Peyer's patch (tissue), 4 donors: ENCODE measurements at regions not wholly inside any gene's neighbourhood (a gene's known extent, or its start where the extent isn't known, plus 50 kb on each side); places are given as distances from the start of the nearest gene placed in this dataset.

Experiments used
- DNase-seq, 3 donors: peaks; one replicate each; pipeline ENCODE4 v3.0.0-alpha.2; 2017 to 2019
- H3K27ac ChIP-seq, 4 donors: fragments of 200-600 bp; sonication (generic); one replicate each; pipeline ENCODE4 v1.5.1; 2016 to 2019
- H3K27me3 ChIP-seq, 2 donors: fragments of 200-600 bp; sonication (generic); one replicate each; pipeline ENCODE4 v1.5.1; 2019
- H3K36me3 ChIP-seq, 3 donors: fragments of 200-600 bp; sonication (generic); one replicate each; pipeline ENCODE4 v1.5.1; 2016 to 2019
- H3K4me1 ChIP-seq, 4 donors: fragments of 200-600 bp; sonication (generic); one replicate each; pipeline ENCODE4 v1.5.1; 2016 to 2019
- H3K4me3 ChIP-seq, 4 donors: fragments of 200-600 bp; sonication (generic); 1 replicate in 3 of 4; 2 replicates in 1 of 4; pipeline ENCODE4 v1.5.1; 2016 to 2019; ENCODE audit warnings: mild to moderate bottlenecking in 1 of 4
- H3K9me3 ChIP-seq, 4 donors: fragments of 200-600 bp; sonication (generic); one replicate each; pipeline ENCODE4 v1.5.1; 2016 to 2019; ENCODE audit warnings: mild to moderate bottlenecking in 1 of 4
- POLR2A ChIP-seq, 2 donors: fragments of 450-650 bp; IDR thresholded peaks; one replicate each; pipeline ENCODE4 v1.5.1; 2017; ENCODE audit warnings: antibody characterized with exemption in 2 of 2, mild to moderate bottlenecking in 2 of 2, moderate library complexity in 2 of 2
- TF ChIP-seq, protein P1 (sequence below), 6 experiments: fragments of 450-650 bp in 4 of 6; fragments of 200-600 bp in 2 of 6; sonication (generic) in 1 of 6; IDR thresholded peaks; one replicate each; pipeline ENCODE4 v1.5.1; 2017 to 2019; ENCODE audit warnings: antibody characterized with exemption in 6 of 6, mild to moderate bottlenecking in 3 of 6, moderate library complexity in 1 of 6

DNA sequence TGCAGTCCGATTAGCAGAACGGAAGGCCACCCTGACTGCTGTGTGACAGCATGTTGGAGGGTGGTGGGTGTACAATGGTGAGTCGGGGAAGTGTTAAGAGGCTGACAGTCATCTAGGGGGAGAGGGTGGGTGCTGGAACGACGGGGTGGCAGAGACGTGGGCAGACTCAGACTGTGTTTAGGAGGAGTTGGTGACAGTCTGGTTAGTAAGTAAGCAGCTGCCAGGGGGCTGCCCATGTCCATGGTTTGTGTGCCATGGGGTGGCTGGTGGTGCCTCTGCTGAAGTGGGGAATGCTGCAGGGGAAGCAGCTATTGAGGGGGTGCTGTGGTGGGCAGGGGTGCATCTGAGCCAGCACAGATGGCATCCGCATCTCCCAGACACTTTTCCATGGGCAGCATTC is 51.3 kb upstream of the BOD1 start:
- no peak overlapping the region for H3K4me3 ChIP-seq
- H3K4me1 ChIP-seq: no peaks in the 10 kb centered on the region
- no peaks in the 10 kb centered on the region for H3K27me3 ChIP-seq
- no peak for DNase-seq
- H3K9me3 ChIP-seq: no peaks in the 10 kb centered on the region
- no peak overlapping the region for H3K27ac ChIP-seq
- no peak for TF ChIP-seq POLR2A (IDR thresholded peaks at IDR 0.05)
- TF ChIP-seq, protein P1, sequence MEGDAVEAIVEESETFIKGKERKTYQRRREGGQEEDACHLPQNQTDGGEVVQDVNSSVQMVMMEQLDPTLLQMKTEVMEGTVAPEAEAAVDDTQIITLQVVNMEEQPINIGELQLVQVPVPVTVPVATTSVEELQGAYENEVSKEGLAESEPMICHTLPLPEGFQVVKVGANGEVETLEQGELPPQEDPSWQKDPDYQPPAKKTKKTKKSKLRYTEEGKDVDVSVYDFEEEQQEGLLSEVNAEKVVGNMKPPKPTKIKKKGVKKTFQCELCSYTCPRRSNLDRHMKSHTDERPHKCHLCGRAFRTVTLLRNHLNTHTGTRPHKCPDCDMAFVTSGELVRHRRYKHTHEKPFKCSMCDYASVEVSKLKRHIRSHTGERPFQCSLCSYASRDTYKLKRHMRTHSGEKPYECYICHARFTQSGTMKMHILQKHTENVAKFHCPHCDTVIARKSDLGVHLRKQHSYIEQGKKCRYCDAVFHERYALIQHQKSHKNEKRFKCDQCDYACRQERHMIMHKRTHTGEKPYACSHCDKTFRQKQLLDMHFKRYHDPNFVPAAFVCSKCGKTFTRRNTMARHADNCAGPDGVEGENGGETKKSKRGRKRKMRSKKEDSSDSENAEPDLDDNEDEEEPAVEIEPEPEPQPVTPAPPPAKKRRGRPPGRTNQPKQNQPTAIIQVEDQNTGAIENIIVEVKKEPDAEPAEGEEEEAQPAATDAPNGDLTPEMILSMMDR (IDR thresholded peaks at IDR 0.05): no peak
- H3K36me3 ChIP-seq: no peaks in the 10 kb centered on the region

DNA sequence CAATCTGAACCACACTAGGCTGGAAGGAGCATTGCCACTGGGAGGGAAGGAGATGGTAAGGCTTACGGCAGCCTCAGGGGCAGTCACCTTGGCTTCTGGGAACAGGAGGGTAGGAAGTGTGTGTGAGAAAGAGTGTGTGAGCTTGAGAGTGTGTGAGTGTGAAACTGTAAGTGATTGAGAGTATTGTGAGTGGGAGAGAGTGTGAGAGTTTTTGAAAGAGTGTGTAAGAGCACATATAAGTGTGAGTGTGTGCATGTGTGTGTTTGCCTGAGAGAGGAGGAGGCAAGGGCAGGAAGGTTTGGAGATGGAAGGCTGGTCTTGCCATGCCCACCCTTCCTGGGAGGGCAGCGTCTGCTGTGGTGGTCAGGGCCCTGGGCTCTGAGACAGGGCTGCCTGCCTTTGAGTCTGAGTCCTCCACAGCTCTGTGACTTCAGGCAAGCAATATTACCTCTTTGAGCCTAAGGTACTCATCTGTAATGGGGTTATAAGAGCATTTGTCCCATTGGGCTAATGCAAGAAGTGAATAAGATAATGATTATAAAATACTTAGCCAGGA is 51.9 kb upstream of the BOD1 start:
- no peak for TF ChIP-seq POLR2A (IDR thresholded peaks at IDR 0.05)
- TF ChIP-seq, protein P1 (IDR thresholded peaks at IDR 0.05): no peak
- no peaks in the 10 kb centered on the region for H3K36me3 ChIP-seq
- no peaks in the 10 kb centered on the region for H3K9me3 ChIP-seq
- H3K4me1 ChIP-seq: no peaks in the 10 kb centered on the region
- no peak for DNase-seq
- H3K27me3 ChIP-seq: no peaks in the 10 kb centered on the region
- H3K4me3 ChIP-seq: no peak overlapping the region
- H3K27ac ChIP-seq: no peak overlapping the region

DNA sequence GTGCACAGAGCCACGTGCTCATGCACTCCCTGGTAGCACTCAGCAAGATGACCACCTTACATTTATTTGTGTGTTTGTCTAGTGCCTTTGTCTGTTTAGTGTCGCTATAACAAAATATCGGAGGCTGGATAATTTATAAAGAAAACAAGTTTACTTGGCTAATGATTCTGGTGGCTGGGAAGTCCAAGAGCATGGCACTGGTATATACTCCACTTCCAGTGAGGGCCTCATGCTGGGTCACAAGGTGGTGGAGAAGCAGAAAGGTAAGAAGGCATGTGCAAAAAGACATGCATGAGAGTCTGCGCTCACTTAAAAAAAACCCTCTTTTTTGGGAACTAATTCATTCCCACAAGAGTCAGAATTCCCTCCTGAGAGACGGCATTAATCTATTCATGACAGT is 52.5 kb upstream of the BOD1 start:
- TF ChIP-seq, protein P1 (IDR thresholded peaks at IDR 0.05): no peak
- TF ChIP-seq POLR2A (IDR thresholded peaks at IDR 0.05): no peak
- Histone ChIP-seq H3K4me1 (no peaks in the 10 kb centered on the region), H3K4me3 (no peak overlapping the region), H3K36me3 (no peaks in the 10 kb centered on the region), H3K27ac (no peak overlapping the region), H3K27me3 (no peaks in the 10 kb centered on the region), H3K9me3 (no peaks in the 10 kb centered on the region)
- DNase-seq: no peak

DNA sequence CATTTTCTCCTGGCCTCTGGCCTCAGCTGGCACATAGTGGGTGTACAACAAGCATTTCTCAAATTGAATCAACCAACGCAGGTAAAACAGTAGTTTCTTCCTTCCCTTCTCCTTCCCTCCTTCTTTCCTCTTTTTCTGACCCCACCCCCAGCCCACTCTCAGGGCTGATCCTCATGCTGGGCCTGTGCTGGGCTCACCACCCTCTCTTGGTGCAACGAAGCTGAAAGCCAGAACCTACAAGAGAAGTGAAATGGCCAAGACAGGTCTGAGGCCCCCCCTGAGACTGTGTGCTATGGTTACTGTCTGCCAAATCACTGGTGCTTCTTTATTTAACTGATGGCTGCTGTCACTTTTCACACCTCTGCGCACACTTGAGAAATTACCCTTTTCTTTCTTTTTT is 53.0 kb upstream of the BOD1 start:
- DNase-seq: no peak
- H3K27me3 ChIP-seq: no peaks in the 10 kb centered on the region
- H3K4me3 ChIP-seq: no peak overlapping the region
- no peaks in the 10 kb centered on the region for H3K9me3 ChIP-seq
- H3K36me3 ChIP-seq: no peaks in the 10 kb centered on the region
- no peak overlapping the region for H3K27ac ChIP-seq
- H3K4me1 ChIP-seq: no peaks in the 10 kb centered on the region
- TF ChIP-seq POLR2A (IDR thresholded peaks at IDR 0.05): no peak
- TF ChIP-seq, protein P1 (IDR thresholded peaks at IDR 0.05): no peak

DNA sequence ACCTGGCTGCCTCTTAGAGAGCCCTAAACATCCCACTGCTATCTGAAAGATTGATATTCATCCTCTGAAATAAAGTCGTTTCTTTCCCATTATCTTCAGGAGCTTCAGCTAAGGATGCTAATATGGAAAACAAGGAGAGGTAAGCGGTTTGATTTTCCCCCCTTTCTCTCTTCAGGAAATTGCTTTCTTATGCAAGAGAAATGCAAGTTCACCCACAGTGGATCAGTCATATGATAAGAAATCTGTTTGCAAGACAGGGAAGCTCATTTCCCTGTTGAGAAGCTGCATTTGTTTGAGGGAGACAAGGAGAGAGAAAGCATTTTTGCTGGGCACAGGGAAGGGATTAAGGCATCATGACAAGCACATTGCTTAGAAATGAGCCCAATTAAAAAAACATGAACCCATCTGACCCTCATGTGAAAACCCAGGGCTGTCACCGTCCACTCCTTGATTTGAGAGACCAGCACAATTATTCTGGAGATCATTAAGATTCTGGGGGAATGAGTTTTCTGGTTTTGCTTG is 53.7 kb upstream of the BOD1 start:
- Histone ChIP-seq H3K27me3 (no peaks in the 10 kb centered on the region), H3K27ac (peak overlapping the region in 1 of 4 donors; percentile 45), H3K9me3 (no peaks in the 10 kb centered on the region), H3K4me3 (no peak overlapping the region), H3K36me3 (no peaks in the 10 kb centered on the region), H3K4me1 (no peaks in the 10 kb centered on the region)
- no peak for TF ChIP-seq POLR2A (IDR thresholded peaks at IDR 0.05)
- TF ChIP-seq, protein P1 (IDR thresholded peaks at IDR 0.05): no peak
- no peak for DNase-seq

DNA sequence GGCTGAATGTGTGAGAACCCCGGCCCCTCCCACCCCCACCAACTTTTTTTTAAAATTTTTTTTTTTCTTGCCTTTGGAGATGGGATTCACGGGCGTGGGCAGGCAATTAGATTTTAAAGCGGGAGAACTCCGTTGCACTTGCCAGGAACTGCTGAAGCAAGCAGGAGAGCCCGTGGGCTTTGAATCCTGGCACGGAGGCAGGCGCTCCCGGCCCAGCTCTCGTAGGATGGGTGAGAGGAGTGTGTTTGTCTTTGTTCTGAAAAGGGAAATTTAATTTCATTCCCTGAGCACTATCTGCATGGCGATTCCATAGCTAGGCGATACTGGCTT is 54.3 kb upstream of the BOD1 start:
- TF ChIP-seq, protein P1 (IDR thresholded peaks at IDR 0.05): no peak
- no peak for TF ChIP-seq POLR2A (IDR thresholded peaks at IDR 0.05)
- Histone ChIP-seq H3K27me3 (no peaks in the 10 kb centered on the region), H3K4me1 (no peaks in the 10 kb centered on the region), H3K9me3 (no peaks in the 10 kb centered on the region), H3K36me3 (no peaks in the 10 kb centered on the region), H3K4me3 (no peak overlapping the region), H3K27ac (peak overlapping the region in 1 of 4 donors; percentile 45)
- no peak for DNase-seq
